Midbrain (tissue), 1 donor: ENCODE measurements at regions not wholly inside any gene's neighbourhood (a gene's known extent, or its start where the extent isn't known, plus 50 kb on each side); places are given as distances from the start of the nearest gene placed in this dataset.
A peak's percentile ranks its signal among the peaks of the same experiment; 100 is the strongest.

Experiments
- DNase-seq: peaks from one replicate; lab custom pipeline; 2025; lab: John Stamatoyannopoulos, UW

DNA sequence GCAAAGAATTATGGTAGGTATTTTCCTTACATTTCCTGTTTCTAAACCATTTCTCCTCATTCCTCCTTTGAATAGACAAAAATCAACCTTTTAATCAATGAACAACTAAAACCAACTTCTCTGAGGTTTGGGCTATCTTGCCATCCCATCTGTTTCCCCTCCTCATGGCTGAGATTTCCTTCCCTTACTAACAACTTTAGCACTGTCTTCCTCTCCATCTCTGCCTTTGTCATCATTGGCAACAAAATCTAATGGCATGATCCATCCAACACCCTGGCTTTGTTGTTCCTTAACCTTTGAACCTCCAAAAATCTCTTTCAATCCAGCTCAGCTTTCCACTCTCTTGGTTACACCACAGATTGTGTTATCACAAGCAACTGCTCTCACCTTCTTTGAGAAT, 95.3 kb upstream of the FAM136A start:
- no peak for DNase-seq

- no peak for DNase-seq
These were observed 94.7 kb upstream of the FAM136A start for GRCh38 chr2:70396612-70397011.

GRCh38 chr2:70393881-70394280, 92.0 kb upstream of the FAM136A start:
- no peak for DNase-seq

GRCh38 chr2:70391988-70392387, 90.1 kb upstream of the FAM136A start:
- DNase-seq, result no peak

DNA sequence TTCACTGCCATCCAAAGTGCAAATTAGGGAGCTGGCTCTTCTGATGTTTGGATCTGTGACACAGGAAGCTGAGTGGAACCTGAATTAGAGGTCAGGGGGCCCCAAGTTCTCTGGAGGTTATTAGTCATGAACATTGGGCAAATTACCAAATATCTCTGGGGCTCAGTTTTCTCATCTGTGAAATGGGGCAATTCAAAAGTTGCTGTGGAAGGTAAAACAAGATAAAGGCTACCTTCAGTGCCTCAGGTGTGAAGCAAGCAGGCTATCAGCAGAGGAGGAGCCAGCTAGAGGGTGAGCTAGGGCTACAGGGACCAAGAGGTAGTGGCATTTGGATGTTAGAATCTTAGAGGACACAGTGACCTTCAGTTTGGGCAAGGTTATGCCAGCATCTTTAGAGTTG, 89.4 kb upstream of the FAM136A start:
- no peak for DNase-seq

- DNase-seq, result no peak
These were observed 86.9 kb upstream of the FAM136A start for GRCh38 chr2:70388813-70389212.

DNA sequence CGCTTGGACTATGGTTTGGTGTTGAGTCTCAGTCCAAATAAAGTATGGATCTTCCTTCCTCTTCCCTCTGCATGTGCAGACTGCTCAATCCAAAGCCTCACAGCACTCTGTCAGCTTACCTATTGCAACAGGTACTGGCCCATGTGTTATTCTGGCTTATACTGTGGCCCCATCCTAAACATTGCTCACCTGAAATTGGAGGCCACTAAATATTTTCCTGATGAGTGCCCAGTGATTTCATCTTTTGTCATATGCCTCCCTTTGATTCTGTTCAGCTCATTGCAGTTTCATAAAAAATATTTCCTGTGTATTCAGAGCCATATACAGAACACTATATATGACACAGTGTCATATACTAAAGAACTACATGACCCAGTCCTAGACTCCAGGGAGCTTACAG, 86.3 kb upstream of the FAM136A start:
- DNase-seq, result no peak

- DNase-seq, result no peak
These were observed 84.2 kb upstream of the FAM136A start for GRCh38 chr2:70385966-70386595.

DNA sequence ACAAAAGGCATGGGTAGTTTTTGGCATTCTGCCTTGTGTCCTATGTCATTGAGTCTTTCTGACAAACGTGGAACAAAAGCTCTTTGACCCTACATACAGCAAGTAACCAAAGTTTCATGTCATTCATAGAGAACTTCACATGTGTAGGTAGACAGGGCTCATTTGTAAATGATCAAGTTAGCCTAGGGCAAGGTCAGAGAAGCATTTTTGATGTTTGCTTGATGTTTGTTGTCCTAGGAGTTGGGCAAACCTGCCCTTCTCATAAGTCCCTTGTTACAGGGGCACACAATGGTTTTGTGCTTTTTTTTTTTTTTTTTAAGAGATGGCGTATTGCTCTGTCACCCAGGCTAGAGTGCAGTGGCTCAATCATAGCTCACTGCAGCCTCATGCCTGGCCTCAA, 83.3 kb upstream of the FAM136A start:
- no peak for DNase-seq

DNA sequence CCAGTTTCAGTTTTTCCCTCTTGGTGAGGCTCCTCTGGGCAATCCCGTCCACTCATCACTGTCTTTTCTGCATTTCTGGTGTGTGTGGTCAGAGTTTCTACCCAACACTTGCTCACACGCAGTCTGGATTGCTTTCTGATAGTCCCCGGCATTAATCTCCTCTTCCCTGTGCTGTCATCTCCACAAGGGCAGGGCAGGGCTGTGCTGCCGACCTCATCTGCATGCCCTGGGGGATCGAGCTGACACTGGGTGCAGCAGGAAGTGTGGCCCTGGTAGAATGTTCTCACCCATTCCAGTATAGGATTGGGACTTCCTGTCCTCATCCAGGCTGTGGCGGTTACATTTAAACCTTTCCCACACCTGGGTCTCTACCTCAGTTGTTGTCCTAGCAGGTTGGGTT, 80.0 kb upstream of the FAM136A start:
- DNase-seq, result no peak

GRCh38 chr2:70381235-70381634, 79.4 kb upstream of the FAM136A start:
- DNase-seq, result no peak

GRCh38 chr2:70380621-70381020, 78.8 kb upstream of the FAM136A start:
- no peak for DNase-seq

GRCh38 chr2:70374616-70375015, 72.7 kb upstream of the FAM136A start:
- peak; percentile 1 for DNase-seq

DNA sequence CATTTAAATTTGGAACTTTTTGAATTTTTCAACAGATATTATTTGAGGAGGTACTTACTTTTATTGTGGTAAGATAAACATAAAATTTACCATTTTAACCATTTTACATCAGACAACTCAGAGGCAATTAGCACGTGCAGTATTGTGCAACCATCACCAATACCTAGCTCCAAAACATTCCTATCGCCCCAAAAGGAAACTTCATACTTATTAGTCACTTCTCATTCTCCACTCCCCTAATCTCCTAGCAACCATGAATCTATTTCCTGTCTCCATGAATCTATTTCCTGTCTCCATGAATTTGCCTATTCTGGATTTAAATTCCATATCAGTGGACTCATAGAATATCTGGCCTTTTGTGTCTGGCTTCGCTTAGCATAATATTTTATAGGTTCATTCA, 69.9 kb upstream of the FAM136A start:
- no peak for DNase-seq

GRCh38 chr2:70369082-70369481, 67.2 kb upstream of the FAM136A start:
- no peak for DNase-seq

GRCh38 chr2:70368545-70368944, 66.7 kb upstream of the FAM136A start:
- DNase-seq, result no peak

DNA sequence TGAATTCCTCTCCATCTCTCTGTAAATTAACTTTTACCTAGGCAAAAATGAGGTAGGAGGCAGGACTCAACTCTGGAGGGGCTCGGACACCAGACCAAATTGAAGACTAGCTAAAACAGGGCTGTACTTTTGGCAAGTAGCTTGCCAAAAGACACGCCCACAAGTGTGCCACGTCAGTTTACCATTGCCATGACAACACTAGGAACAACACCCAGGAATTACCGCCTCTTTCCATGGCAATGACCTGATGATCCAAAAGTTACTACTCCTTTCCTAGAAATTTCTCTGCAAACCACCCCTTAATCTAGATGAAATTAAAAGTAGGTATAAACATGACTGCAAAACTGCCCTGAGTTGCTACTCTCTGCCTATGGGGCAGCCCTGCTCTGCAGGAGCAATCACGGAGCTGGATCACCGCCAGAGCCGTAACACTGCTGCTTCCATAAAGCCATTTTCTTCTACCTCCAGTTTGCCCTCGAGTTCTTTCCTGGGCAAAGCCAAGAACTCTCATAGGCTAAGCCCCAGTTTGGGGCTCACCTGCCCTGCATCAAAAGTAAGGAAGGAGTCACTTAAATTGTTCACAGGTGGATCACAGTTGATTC, 66.0 kb upstream of the FAM136A start:
- no peak for DNase-seq

- no peak for DNase-seq
These were observed 60.8 kb upstream of the FAM136A start for GRCh38 chr2:70362661-70363060.

DNA sequence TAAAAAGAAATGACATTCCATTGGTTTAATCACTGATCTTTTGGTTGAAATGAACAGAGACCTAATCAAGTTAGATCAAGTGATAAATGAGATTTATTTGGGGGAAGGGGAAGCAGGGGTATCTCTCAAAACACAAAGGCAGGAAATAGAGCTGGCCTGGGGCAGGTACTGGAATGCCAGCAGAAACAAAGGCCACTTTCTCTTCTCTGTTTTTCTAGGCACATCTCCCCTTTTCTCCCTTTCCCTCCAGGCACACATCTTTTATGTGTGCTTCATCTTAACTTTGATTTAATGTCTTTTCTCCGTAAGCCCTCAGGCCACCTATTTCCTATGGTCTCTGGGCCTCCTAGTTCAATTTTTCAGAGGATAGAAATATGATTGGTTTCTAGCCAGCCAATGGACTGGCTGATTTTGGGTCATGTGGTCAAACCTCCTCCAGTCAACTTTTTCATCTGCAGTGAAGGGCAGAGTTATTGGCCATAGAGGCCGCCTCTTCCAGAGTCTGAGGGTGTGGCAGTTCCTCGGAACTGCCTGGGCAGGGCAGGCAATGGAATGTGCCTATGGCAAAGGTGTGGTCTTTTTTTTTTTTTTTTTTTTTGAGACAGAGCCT, 58.9 kb upstream of the FAM136A start:
- no peak for DNase-seq

DNA sequence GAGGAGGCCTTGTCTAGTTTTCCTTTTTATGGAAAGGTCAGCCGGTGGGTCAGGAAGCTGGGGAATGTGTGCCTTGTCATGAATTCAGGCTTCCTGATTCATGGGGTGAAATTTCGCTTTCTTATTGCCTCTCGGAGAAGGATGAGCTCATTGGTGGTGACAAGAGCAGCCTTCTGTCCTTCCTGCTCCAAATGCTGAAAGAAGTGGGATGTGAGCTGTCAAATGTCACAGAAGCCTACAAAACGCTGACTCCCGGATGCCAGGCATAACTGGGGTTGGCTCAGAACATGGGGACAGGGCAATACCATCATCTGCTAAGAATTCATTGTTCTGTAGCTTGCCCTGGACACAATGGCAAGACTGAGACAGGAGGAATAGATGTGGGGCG, 55.8 kb upstream of the FAM136A start:
- DNase-seq, result no peak

DNA sequence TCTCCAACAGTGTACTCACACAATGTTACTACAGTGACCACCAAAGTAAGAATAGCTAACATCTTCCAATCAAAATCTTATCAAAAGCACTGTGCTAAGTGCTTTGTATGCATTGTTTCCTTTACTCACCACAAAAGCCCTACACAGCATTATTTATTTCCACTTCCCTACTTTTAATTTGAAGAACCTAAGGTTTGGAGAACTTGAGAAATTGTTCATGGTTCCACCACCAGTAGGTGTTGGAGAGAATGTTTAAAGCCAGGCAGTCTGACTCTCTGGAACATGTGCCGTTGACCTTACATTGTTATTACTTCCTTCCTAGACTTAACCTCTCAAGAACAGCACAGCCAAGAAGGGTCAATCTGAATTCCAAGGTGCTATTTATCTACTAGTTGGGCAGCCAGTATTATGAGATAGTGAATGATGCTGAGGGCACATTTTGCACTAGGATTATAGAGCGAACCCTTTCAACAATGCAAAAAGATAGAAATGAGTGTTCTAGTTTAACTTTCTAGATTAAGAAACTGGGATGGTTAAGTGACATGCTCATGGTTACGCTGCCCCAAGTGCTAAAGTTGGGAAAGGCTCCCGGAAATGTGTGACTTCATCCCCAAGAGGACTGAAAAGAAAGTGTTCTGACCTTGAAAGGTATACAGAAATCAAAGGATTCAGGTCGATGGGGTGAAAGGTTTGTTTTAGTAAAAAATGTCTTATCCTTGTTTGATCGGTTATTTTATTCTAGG, 55.2 kb upstream of the FAM136A start:
- DNase-seq, result no peak

DNA sequence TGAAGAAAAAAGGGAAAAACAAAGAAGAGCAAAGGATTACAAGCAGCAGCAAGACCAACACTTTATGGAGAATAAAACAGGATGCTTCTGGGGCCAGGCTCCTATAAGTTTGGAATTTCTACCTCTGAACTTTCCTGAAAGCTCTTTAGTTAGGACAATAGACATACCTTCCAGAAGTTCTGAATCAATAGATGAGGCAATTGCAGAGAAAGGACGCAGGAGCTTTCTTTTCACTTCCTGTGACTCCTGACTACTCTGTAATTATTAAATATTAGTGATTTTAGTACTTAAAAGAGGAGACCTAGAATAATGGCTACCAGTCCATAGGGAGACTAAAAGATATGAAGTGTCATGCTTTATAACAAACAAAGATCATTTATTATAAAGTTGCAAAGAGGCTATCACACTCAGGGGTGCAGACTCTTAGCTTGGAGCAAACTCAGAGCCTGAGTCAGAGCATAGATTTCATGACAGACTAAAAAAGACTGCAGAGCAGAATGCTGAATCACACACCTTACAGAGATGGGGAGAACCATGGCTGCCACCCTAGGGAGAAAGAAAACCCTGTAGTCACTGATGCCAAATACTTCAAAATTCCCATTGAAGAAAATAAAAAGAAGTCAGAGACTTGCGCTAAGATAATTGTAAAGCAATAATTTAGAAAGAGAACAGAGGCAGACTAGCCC, 52.5 kb upstream of the FAM136A start:
- DNase-seq, result no peak
